ENCODE measurements at regions not wholly inside any gene's neighbourhood (a gene's known extent, or its start where the extent isn't known, plus 50 kb on each side); places are given as distances from the start of the nearest gene placed in this dataset.

DNA sequence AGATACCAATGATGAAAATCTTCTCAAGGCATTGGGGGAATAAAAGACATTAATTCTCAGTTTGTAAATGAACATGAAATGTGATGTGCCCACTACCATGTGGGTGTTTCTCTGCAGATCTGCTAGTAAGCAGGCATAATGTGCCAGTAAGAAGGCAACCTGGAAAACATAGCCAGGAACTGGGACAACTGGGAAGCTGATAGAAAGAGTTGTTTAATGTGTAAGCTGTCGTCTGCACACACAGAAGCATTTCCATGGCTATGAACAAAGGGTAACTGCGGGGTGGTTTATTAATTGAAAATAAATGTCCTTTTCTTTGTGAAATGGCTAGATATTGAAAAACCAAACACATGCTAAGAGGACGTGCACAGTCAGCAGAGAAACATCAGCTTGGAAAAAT lies 52.0 kb downstream of the ZC3H11B start:
- intact Hi-C loops (cut with DNase I) = loop anchor here (10.0 kb wide), 1 partner anchor 1226 kb away; no protein-coding TSS in a partner anchor
- TF ChIP-seq, protein P1, sequence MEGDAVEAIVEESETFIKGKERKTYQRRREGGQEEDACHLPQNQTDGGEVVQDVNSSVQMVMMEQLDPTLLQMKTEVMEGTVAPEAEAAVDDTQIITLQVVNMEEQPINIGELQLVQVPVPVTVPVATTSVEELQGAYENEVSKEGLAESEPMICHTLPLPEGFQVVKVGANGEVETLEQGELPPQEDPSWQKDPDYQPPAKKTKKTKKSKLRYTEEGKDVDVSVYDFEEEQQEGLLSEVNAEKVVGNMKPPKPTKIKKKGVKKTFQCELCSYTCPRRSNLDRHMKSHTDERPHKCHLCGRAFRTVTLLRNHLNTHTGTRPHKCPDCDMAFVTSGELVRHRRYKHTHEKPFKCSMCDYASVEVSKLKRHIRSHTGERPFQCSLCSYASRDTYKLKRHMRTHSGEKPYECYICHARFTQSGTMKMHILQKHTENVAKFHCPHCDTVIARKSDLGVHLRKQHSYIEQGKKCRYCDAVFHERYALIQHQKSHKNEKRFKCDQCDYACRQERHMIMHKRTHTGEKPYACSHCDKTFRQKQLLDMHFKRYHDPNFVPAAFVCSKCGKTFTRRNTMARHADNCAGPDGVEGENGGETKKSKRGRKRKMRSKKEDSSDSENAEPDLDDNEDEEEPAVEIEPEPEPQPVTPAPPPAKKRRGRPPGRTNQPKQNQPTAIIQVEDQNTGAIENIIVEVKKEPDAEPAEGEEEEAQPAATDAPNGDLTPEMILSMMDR (IDR thresholded peaks at IDR 0.05) = no peak
- H3K36me3 ChIP-seq = no peaks in the 10 kb centered on the region
- H3K27ac ChIP-seq = no peak overlapping the region
- H3K4me1 ChIP-seq = no peaks in the 10 kb centered on the region
- H3K4me3 ChIP-seq = no peak overlapping the region
- H3K27me3 ChIP-seq = no peaks in the 10 kb centered on the region
- H3K9me3 ChIP-seq = no peaks in the 10 kb centered on the region
- no peak for DNase-seq
- H3K9ac ChIP-seq (ENCODE audit: low read depth in 2 of 2, low read length in 2 of 2) = no peak overlapping the region

DNA sequence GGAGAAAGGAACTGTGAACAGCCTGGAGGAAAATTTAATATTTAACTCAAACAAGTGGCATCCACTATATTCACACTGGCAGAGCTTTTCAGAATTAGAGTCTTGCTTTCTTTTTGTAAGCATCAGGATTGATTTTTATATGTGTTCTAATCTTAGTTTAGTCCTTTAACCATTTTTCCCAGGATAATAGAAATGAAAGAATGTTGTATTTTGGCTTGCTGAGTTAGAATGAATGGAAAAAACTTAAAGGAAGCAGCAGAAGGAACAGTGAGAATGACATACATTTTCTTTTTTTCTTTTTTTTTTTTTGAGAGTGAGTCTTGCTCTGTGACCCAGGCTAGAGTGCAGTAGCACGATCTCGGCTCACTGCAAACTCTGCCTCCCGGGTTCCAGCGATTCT lies 53.0 kb downstream of the ZC3H11B start:
- no peaks in the 10 kb centered on the region for H3K36me3 ChIP-seq
- H3K9me3 ChIP-seq = no peaks in the 10 kb centered on the region
- no peak overlapping the region for H3K4me3 ChIP-seq
- no peak overlapping the region for H3K27ac ChIP-seq
- intact Hi-C loops (cut with DNase I) = loop anchor here (10.0 kb wide), 1 partner anchor 1225 kb away; no protein-coding TSS in a partner anchor
- no peaks in the 10 kb centered on the region for H3K4me1 ChIP-seq
- no peak overlapping the region for H3K9ac ChIP-seq (ENCODE audit: low read depth in 2 of 2, low read length in 2 of 2)
- TF ChIP-seq, protein P1 (IDR thresholded peaks at IDR 0.05) = no peak
- no peak for DNase-seq
- no peaks in the 10 kb centered on the region for H3K27me3 ChIP-seq

DNA sequence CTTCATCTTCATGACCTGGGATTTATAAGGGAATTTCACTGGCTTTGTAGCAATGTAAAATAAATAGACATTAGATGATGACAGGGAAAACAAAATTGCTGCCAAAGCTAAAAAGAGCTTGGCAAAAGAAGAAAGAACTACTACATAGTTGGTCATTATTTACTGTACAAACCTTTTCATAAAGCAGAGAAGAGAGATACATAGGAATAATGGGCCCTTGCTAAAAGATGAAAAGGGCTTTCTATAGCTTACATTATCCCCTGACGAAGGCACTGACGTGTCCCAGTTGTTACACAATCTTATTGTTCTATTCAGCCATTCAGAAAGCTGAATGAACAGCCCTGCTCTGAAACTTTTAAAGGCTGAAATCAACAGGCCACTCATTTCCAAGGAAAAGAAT lies 57.1 kb downstream of the ZC3H11B start:
- intact Hi-C loops (cut with DNase I) = no loop called here
- no peak overlapping the region for H3K27ac ChIP-seq
- H3K27me3 ChIP-seq = no peaks in the 10 kb centered on the region
- no peak for DNase-seq
- H3K4me1 ChIP-seq = no peaks in the 10 kb centered on the region
- TF ChIP-seq, protein P1 (IDR thresholded peaks at IDR 0.05) = no peak
- H3K9ac ChIP-seq (ENCODE audit: low read depth in 2 of 2, low read length in 2 of 2) = no peak overlapping the region
- no peak overlapping the region for H3K4me3 ChIP-seq
- no peaks in the 10 kb centered on the region for H3K36me3 ChIP-seq
- H3K9me3 ChIP-seq = no peaks in the 10 kb centered on the region

DNA sequence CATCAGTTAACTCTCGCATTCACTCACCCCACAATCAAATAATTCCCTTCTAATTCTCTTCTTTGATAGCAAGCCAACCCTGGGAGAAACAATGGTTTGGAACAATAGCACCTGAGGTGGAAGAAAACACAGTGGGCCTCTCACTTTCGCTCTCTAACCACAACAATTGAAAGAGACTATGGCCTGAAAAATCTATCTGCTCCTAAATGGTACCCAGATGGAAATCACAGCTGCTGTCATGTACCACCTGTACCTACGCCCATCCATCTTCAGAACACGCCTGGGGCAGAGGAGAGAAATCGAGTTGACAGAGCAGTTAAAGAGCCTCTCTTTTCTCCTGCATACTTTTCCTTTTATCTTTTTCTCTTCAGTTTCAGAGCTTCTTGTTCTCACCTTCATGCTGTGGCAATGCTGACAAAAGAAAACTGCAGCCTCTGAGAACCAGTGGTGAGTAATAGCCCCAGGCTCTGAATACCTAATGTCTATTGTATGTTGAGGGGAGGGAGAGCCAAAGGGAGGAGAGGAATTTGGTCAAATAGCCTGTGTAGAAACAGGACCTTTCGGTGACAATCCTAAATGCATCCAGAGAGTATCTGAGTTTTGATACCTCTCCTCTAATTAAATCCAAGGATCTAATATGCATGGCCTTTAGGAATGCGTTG lies 57.7 kb downstream of the ZC3H11B start:
- Histone ChIP-seq H3K9ac (ENCODE audit: low read depth in 2 of 2, low read length in 2 of 2) (no peak overlapping the region), H3K27ac (no peak overlapping the region), H3K4me1 (no peaks in the 10 kb centered on the region), H3K9me3 (no peaks in the 10 kb centered on the region), H3K36me3 (no peaks in the 10 kb centered on the region), H3K27me3 (no peaks in the 10 kb centered on the region), H3K4me3 (no peak overlapping the region)
- TF ChIP-seq, protein P1 (IDR thresholded peaks at IDR 0.05) = no peak
- DNase-seq = no peak
- intact Hi-C loops (cut with DNase I) = no loop called here

DNA sequence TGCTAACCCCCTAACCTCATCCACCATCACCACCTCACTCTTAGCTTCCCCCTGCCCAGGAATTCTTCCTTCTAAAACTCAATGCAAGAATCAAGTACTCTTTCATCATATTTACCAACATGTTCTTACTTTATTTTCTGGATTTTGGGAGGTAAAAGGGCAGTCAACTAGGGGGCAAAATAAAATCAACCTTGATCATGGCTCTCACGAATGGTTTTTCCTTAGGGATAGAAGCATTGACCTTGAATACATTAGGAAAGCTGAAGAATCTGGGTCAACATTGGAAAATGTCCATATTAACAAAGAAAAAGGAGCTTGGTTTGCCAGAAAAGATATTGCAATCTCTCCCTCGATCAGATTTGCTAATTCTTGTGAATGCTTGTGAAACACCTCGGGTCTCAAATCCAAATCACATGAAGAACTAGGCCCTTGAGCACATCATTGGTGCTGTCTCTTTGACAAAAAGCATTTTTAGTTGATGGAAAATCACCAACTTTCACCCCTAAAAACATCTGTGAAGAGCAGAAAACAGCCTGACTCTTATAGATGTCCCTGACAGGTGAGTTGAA lies 58.9 kb downstream of the ZC3H11B start:
- DNase-seq = no peak
- no peaks in the 10 kb centered on the region for H3K36me3 ChIP-seq
- H3K4me3 ChIP-seq = no peak overlapping the region
- TF ChIP-seq, protein P1 (IDR thresholded peaks at IDR 0.05) = no peak
- H3K27me3 ChIP-seq = no peaks in the 10 kb centered on the region
- H3K27ac ChIP-seq = no peak overlapping the region
- no peak overlapping the region for H3K9ac ChIP-seq (ENCODE audit: low read depth in 2 of 2, low read length in 2 of 2)
- no peaks in the 10 kb centered on the region for H3K4me1 ChIP-seq
- intact Hi-C loops (cut with DNase I) = no loop called here
- H3K9me3 ChIP-seq = no peaks in the 10 kb centered on the region

All from colonic mucosa (tissue), 4 donors.